GDM1 (cell line): ENCODE measurements at regions not wholly inside any gene's neighbourhood (a gene's known extent, or its start where the extent isn't known, plus 50 kb on each side); places are given as distances from the start of the nearest gene placed in this dataset.
"Not testable (repeated sequence)": the region's sequence is repeated elsewhere in the genome, so short reads cannot be mapped to it uniquely, and the experiment has no call there.

ENCODE experiments used
- DNase-seq: peaks from one replicate; lab custom pipeline; 2025; lab: John Stamatoyannopoulos, UW

GRCh38 chr1:148357037-148357436, 126.1 kb downstream of the PPIAL4G start:
- DNase-seq, result no peak

- no peak for DNase-seq
Measured at GRCh38 chr1:148355976-148356375, 127.1 kb downstream of the PPIAL4G start.

DNA sequence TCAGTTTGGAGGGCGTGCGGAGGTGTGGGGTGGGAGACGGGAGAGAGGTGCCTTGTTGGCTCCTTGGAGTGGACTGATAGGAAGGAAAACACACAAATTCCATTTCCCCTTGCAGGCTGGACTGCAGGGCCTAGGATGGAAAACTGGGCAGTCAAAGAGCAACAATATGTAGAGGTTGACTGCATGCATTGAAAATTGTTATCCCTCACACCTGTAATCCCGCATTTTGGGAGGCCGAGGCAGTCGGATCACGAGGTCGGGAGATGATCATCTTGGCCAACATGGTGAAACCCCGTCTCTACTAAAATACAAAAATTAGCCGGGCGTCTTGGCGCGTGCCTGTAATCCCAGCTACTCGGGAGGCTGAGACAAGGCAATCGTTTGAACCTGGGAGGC, 128.2 kb downstream of the PPIAL4G start:
- DNase-seq, result no peak

- no peak for DNase-seq
Measured at GRCh38 chr1:148354284-148354912, 128.7 kb downstream of the PPIAL4G start.

GRCh38 chr1:148353461-148354283, 129.4 kb downstream of the PPIAL4G start:
- no peak for DNase-seq

DNA sequence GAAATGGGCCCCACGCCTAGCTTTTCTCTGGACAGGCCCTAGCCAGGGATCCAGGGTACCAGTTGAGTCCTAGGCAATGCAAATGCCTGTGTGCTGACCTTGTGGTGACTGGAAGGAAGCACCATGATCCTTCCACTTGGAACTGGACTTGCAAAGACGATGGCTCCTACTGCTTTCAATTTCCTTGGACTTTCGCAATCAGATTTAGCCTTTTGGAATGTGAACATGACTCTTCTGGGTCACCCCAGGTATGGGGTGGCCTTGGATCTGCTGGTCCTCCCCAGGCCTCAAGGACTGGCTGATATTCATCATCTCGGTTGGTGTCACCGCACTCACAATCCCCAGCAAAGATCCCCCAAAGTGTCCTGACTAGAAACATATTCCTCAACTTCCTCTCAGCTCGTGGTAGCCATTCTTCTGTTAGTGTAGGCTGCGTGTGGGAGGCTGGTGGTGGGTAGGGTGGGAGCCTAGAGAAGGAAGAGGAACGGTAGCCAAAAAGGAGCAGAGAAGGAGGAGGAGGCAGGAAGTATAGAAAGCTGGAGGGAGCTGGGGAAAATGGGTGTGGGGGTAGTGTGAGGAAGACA, 130.5 kb downstream of the PPIAL4G start:
- no peak for DNase-seq

- DNase-seq, result no peak
Measured at GRCh38 chr1:148347781-148348180, 135.3 kb downstream of the PPIAL4G start.

GRCh38 chr1:148345659-148346151, 137.4 kb downstream of the PPIAL4G start:
- peak; percentile 10 for DNase-seq

DNA sequence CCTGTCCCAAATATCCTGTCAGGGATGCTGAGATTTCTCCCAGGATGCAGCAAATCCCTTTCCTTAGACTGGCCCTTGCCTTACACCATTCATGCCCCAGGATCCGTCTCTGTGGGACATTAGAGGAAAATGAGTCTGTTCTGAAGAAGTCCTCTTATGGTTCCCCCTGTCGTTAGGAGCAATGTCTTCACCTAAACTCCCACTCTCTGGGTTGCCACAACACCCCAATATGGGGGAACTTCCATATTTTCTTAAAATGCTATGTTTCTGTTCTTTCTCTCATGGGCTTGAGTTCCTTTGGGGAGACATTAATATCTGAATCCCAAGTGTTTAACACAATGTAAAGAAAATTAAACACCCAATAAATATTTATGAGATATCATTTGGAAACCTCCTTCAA, 138.5 kb downstream of the PPIAL4G start:
- not testable (repeated sequence) for DNase-seq

DNA sequence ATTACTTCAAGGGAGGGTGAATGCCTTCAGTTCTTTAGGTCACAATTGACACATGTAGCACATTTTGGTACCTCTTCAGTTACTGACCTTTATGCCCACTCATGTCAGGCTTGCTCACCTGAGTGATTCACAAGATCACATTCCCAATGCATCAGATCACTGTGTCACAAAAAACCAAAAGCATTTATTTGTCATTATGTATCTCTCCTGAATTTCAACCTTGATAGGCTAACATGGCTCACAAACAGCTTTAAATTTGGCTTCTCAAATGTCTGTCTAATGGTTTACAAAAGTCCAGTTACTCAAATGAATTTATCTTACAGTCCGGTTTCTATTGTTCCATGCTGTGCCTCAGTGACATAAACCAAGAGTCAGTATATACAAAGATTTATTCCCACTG, 141.4 kb downstream of the PPIAL4G start:
- DNase-seq, result not testable (repeated sequence)

DNA sequence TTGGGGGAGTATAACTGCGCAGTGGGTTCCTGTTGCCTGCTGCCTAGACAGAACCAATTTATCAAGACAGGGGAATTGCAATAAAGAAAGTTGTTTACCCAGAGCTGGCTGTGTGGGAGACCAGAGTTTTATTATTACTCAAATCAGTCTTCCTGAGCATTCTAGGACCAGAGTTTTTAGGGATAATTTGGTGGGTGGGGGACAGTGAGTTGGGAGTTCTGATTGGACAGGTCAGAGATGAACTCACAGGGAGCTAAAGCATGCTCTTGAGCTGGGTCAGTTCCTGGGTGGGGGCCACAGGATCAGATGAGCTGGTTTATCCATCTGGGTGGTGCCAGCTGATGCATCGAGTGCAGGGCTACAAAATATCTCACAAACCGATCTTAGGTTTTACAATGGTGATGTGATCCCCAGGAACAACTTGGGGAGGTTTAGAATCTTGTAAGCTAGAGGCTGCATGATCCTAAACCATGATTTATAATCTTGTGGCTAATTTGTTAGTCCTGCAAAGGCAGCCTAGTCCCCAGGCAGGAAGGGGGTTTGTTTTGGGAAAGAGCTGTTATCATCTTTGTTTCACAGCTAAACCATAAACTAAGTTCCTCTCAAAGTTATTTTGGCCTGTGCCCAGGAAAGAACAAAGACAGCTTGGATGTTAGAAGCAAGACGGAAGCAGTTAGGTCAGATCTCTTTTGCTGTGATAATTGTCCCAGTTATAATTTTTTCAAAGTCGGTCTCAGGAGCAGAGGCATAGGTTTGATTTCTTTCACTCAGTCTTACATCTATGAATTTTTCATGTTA, 146.8 kb downstream of the PPIAL4G start:
- DNase-seq, result peak; percentile 12

DNA sequence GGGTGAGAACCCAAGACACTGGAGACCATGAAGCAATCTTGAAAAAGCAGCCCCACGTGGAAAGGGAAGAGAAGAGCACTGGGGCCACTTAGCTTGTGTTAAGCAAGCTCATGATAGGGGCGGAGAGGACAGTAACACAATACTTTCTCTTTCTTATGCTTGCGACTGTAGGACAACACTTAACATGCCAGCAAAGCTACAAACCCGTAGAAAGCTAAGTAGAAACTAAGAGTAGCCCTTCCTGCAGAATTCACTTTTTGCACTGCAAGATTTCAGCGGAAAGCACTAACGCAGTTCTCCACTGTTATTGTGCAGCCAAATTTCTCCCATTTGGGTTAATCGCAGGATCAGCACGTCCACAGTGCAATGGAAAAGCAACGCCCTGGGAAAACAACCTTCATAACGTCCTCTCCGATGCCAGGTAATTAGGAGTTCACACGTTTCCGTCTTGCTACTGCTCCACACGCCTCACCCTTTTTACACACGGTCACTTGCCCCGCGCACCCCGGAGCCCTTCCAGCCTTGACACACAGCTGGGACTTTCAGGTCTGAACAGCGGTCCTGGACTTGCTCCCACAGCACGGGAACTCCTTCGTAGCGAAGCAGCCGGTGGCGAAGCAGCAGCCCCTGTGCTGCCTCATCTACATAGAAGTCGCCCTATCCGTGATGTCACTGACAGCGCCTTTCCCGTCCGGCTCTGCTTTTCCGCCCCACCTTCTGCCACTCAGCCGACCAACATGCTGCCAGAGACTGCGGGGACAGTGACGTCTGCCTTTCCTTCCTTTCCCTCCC, 148.6 kb downstream of the PPIAL4G start:
- DNase-seq, result peak; percentile 87

GRCh38 chr1:148333875-148334338, 149.2 kb downstream of the PPIAL4G start:
- no peak for DNase-seq

DNA sequence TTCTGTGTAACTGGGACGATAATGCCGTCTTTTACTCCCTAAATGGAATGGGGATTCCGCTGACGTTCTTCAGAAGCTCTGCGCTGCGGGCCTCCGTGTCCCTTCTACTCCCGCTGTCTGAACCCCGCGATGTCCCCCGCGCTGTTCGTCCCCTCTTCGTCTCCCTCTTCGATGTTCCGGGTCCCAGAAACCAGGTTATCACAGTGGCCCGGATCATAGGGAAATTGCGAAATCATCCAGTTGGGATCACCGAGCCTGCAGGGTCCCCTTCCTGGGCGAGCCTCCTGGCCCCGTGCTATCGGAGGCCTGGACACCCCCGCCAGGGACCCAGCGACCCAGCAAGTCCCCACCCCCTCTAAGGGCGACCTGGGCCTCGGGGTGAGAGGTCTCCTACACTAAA, 154.2 kb downstream of the PPIAL4G start:
- DNase-seq, result no peak

DNA sequence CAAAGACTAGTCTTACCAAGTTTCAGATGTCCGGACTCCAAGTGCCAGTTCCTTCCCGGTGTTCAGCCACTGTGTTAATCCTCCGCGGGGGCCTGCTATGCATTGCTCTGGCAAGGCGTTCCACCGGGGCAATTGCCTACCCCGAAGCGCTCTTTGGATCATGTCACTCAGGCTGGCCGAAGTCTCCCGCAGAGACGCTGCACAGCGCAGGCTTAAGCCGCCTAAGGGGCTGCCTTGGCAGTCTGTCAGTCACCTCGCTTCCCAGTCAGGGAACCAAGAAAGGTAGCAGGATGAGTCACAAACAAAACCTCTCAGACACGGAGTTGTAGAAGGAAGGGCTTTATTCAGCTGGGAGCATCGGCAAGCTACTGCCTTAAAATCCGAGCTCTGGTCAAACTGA, 158.1 kb downstream of the PPIAL4G start:
- DNase-seq, result not testable (repeated sequence)

- DNase-seq, result not testable (repeated sequence)
Measured at GRCh38 chr1:148324465-148324864, 158.6 kb downstream of the PPIAL4G start.

GRCh38 chr1:148320079-148320478, 163.0 kb downstream of the PPIAL4G start:
- DNase-seq, result not testable (repeated sequence)

DNA sequence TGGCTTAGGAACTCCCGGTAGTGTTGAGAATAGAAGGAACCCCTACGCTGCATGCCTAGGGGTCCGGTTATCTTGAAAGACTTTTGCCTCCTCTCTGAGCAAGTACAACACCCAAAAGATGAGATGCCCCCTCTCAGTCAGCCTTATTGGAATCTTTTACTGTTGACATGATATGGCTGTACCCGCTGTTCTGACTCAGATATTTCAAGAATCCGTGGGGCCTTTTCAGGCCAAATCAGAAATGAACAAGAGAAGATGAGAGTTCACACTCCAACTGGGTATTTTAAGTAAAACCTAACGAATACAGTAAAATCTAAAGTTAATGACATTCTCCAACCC, 164.2 kb downstream of the PPIAL4G start:
- no peak for DNase-seq

DNA sequence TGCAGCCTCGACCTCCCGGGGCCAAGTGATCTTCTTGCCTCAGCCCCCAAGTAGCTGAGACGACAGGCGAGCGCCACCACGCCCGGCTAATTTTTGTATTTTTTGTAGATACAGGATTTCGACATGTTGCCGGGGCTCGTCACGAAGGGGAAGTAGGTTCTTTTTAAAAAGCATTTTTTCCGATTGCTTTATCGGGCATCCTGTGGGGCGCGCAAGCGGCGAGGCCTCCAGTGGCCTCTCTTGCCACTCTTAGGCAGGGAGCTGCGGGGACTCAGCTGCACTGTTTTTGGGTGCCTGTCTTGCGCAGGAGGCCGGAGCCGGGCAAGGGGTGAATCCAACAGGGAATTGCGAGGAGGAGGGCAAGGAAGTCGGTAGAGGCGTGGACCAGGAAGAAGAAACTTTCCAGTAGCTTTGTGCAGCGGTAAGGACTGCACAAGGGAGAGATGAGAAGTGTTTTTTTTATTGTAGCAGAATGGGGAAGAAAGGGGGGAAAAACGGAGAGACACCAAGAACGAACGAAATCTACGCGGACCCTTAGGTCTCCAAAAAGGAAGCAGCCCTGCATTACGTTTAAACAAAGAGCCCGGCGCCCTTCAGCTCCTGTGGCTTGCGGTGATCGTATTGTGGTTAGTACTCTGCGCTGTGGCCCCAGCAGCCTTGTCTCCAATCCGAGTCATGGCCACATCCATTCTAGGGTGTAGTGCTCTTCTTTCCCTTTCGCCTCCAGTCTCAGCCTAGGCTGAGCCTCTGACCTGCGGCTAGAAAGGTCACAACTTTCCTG, 164.8 kb downstream of the PPIAL4G start:
- peak; percentile 78 for DNase-seq

DNA sequence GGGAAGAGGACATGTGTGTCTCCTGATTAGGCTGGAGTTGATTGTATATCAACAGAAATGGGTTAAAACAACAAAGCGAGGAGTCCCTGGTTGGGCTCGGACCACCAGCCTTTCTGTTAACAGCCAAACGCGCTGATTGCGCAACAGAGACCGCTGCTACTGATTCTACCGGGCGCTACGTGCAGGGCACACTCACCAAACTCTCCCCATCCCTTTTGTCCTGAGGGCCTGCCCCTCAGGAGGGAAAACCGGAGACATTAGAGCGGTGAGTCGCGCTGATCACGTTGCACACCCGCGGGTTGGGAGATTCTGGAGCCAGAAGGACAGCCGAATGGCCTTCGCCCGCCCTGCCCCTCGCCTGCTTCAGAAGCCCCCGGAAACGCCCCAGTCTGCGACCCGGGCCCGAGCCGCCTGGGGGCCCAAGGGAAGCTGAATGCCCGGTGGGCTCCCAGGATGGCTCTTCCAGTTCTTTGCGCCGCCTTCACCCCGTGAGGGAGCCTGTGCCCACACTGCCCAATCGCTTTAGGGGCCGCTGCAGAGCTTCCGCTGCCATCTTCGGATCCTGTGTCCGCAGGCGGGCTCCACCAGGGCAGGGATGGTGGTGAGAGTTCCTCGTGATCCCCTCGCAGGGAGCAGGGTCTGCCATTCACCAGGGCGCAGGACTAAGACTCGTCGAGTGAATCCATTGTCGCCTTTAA, 165.4 kb upstream of the NBPF11 start:
- DNase-seq, result no peak
